Left cardiac atrium (tissue), 4 donors: ENCODE measurements at regions not wholly inside any gene's neighbourhood (a gene's known extent, or its start where the extent isn't known, plus 50 kb on each side); places are given as distances from the start of the nearest gene placed in this dataset.

Experiments
- ATAC-seq, 2 donors: fragments of 200-7000 bp; cut with Tn5 transposase; one replicate each; pipeline ENCODE4 v1.9.1; 2020; ENCODE audit warnings: mild to moderate bottlenecking in 2 of 2, moderate library complexity in 2 of 2
- DNase-seq: peaks from one replicate; pipeline ENCODE4 v3.0.0-alpha.2; 2020
- intact Hi-C, 2 donors: fragments of 100-400 bp; cut with DNase I; formaldehyde crosslinking; loops; one replicate each; pipeline versions ENCODE4 v1.14.1 to v1.15.1; 2022 to 2023
- donor health status: DM: no; HTN: yes; CAD: no.
- donor health status: DM: no; HTN: yes; CAD: no; lungs with severe emphysema.
- donor health status: DM: yes; HTN: yes; CAD: no.
- donor health status: Dilated cardiomyopathy.

- DNase-seq (no peak), ATAC-seq (no peak)
- intact Hi-C loops: no loop called here
Observed at GRCh38 chr2:78606895-78607294, 418.6 kb upstream of the REG3G start.

GRCh38 chr2:78614726-78615125, 410.8 kb upstream of the REG3G start:
- DNase-seq (no peak), ATAC-seq (no peak)
- intact Hi-C loops: no loop called here

DNA sequence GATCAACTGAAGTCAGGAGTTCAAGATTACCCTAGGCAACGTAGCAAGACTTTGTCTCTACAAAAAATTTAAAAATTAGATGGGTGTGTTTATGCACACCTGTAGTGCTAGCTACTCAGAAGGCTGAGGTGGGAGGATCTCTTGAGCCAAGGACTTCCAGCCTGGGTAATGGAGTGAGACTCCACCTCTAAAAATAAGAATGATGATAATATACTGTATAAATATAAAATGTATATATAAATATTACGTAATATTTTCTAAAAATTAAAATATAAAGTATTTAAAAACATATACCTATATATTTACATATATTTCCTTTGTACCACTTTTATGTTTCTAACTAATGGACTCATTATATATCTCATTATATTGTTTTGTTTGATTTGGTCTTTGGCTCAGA, 409.5 kb upstream of the REG3G start:
- intact Hi-C loops: no loop called here

GRCh38 chr2:78634425-78634824, 391.1 kb upstream of the REG3G start:
- ATAC-seq (no peak), DNase-seq (no peak)
- intact Hi-C loops: no loop called here

More for the DNA sequence above, 409.5 kb upstream of the REG3G start:
- ATAC-seq (no peak), DNase-seq (no peak)

DNA sequence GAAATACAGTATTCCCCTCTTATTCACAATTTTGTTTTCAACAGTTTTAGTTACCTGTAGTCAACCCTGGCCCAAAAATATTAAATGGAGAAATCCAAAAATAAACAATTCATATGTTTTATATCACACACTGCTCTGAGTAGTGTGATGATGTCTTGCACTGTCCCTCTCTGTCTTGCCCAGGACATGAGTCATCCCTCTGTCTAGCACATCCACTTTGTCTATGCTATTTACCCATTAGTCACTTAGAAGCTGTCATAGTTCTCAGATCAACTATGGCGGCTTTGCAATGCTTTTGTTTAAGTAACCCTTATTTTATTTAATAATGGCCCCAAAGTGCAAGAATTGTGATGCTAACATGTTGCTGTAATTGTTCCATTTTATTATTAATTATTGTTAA, 380.6 kb upstream of the REG3G start:
- DNase-seq (no peak), ATAC-seq (no peak)
- intact Hi-C loops: no loop called here

DNA sequence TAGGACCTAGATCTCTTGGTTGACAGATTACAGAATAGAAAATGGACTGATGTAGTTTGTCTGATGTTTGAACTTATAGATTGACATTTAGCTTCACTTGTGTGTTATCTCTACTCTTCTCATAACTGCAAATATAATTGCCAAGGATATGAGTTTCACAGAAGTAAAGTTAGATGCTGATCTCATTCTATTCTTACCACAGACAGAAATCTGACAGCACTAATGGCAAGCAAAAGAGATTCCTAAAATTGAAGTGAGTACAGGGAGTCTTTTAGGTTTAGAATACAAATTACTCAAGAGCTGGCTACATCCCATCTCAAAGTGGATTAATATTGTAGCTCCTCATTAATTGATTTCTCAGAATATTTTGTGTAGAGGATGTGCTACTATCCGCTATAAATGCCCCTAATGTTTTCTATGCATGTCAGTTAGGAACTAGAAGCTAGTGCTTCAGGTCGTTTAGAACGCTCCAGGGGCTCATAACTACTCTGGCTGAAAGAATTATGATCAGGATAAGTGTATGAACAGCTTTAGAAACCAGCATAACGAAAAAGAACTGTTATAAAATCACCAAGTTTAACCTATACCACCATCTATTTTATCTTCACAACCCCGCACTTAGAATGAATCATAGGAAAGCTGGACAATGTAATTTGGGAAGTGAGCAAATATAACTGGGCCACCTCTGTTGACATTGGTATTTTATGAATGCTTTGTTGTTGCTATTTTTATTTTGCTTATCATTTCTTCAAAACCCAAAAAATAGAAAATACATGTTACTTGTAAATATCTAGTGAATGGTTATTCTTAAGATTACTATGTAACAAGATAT, 378.8 kb upstream of the REG3G start:
- ATAC-seq: no peak

GRCh38 chr2:78648558-78648957, 376.9 kb upstream of the REG3G start:
- DNase-seq (no peak), ATAC-seq (no peak)
- intact Hi-C loops: no loop called here

More for the DNA sequence above, 378.8 kb upstream of the REG3G start:
- intact Hi-C loops: no loop called here
- no peak for DNase-seq

DNA sequence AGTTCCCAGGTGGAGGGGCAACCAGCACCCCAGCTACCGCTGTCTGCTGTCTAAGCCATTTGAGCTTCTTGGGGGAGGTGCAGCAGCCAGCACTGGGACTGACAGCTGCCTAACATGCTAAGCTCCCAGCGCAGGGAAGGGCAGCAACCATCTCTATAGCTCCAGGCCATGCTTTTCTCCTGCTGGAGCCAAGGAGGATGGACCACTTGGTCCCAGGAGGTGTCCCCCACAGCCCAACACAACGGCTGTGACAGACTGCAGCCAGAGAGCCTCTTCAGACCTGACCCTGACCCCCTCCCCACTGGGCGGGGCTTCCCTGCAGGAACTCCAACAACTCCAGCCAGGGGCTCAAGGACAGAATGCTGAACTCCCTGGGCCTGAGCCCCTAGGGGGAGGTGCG, 370.6 kb upstream of the REG3G start:
- no peak for ATAC-seq
- intact Hi-C loops: no loop called here
- DNase-seq: no peak

DNA sequence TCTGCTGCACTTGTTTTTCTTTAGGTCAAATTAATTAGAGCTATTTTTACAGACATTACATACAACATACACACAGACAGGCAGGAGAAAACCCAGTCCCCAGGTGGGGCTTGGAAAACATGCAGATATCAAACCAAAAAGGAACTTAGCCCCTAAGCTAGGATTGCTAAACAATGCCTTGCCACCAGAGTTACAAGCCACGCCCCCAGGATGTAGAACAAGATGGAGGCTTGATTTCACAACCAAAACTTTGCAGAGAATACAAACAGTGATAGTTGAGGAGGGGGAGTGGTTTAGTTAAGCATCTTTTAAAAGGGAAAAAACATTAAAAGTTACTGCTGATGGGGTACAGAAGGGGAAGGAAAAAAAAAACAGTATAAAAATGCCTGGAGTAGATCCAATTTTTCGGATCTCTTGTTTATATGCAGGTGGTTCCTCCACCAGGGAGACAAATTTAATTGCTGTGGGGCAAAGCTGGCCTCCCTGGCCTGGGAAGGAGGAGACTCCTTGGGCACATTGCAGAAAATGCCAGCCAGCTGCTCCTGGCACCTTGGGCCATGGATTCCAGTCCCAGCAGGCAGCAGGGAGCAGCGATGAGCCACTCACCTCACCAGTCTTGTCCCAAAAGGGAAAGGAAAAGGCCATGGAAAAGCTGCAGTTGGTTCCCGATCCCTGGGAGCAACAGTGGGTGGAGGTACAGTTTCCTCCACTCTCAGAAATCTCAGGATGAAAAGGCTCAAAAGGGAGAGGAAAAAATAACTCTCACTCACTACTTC, 348.4 kb upstream of the REG3G start:
- intact Hi-C loops: no loop called here
- DNase-seq: no peak

GRCh38 chr2:78677774-78678173, 347.7 kb upstream of the REG3G start:
- no peak for ATAC-seq
- no peak for DNase-seq
- intact Hi-C loops: no loop called here

More for the DNA sequence above, 348.4 kb upstream of the REG3G start:
- no peak for ATAC-seq

GRCh38 chr2:78681386-78681785, 344.1 kb upstream of the REG3G start:
- no peak for DNase-seq
- ATAC-seq: no peak
- intact Hi-C loops: no loop called here

GRCh38 chr2:78682781-78683180, 342.7 kb upstream of the REG3G start:
- no peak for ATAC-seq
- no peak for DNase-seq
- intact Hi-C loops: no loop called here

- intact Hi-C loops: no loop called here
- ATAC-seq (no peak), DNase-seq (no peak)
Observed at GRCh38 chr2:78686625-78687153, 338.8 kb upstream of the REG3G start.

DNA sequence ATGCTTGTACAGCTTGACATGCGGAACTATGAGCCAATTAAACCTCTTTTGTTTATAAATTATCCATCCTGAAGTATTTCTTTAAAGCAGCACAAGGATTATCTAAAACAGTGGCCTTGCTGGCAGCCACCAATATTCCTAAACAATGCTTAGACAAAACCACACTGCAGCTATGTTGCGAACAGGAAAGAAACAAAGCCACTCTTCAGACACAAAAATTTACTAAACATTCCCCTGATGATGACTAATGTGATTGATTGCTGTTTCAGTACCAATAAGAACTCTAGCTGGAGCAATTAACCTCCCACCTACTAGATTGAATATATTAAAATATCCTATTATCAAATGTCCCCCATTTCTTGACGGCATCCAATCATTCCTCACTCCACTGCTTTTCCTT, 325.8 kb upstream of the REG3G start:
- DNase-seq: no peak
- intact Hi-C loops: no loop called here
- no peak for ATAC-seq

- ATAC-seq (no peak), DNase-seq (no peak)
- intact Hi-C loops: no loop called here
Observed at GRCh38 chr2:78701546-78701945, 324.0 kb upstream of the REG3G start.

DNA sequence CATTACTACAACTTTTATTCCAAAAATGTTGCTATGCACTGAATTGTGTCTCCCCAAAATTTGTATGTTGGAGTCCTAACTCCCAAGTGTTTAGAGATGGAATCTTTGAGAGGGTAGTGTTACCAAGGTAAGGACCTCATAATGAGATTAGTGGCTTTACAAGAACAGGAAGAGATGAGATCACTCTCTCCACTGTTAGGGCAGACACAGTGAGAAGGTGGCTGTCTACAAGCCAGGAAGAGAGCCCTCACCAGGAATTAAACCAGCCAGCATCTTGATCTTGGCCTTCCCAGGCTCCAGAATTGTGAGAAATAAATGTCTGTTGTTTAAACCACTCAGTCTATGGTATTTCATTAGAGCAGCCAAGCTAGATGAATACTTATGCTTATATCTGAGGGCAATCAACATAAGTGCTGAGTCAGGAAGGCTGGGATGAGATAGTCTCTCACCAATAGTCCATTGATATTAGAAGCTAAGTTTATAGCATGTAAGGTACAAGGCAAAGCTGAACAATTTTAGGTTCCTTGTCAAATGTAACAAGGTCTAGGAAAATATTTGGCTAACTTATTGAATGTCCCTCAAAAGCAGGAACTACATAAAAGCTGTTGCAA, 317.6 kb upstream of the REG3G start:
- DNase-seq (no peak), ATAC-seq (no peak)
- intact Hi-C loops: no loop called here

GRCh38 chr2:78710632-78711375, 314.7 kb upstream of the REG3G start:
- intact Hi-C loops: no loop called here
- ATAC-seq (no peak), DNase-seq (no peak)

GRCh38 chr2:78715293-78715692, 310.2 kb upstream of the REG3G start:
- DNase-seq (no peak), ATAC-seq (no peak)
- intact Hi-C loops: no loop called here

- intact Hi-C loops: no loop called here
- no peak for DNase-seq
Observed at GRCh38 chr2:78718024-78718423, 307.5 kb upstream of the REG3G start.

More at GRCh38 chr2:78718024-78718423, 307.5 kb upstream of the REG3G start:
- no peak for ATAC-seq
